Stimulated activated CD4-positive, alpha-beta T cell treated with anti-CD3 and anti-CD28 coated beads, Interleukin-1b, Interleukin-23, amount 100 ng/mL, for 48 hours (primary cell): ENCODE measurements at regions not wholly inside any gene's neighbourhood (a gene's known extent, or its start where the extent isn't known, plus 50 kb on each side); places are given as distances from the start of the nearest gene placed in this dataset.
"Not testable (repeated sequence)": the region's sequence is repeated elsewhere in the genome, so short reads cannot be mapped to it uniquely, and the experiment has no call there.

Source experiments
- DNase-seq: peaks from one replicate; pipeline ENCODE4 v3.0.0-alpha.2; 2020

DNA sequence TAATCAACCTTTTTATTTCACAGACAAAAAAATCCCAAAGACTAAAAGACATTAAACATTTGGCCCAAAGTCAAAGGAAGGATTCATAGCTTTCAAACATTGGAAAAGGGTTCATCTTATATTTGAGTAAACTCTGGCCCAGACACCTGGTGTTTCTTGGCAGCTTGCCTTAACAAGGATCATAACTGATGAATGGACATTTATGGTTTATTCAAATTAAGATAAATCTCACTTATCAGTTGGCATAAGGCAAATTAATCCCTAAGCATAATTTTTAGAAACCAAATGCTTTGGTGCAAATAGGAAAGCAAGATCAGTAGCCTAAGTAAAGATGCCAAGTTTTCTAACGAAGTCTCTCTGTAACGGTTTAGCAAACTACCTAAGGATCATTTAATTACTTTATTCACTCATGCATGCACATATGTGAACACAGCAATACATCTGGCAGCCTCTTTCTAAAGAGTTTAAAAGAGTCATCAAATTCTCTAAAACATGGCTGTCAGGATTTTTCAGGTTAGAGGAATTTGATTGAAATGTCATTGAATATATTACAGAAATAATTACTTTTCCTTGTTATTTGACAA lies 323.4 kb upstream of the RBMS1 start:
- DNase-seq: no peak

GRCh38 chr2:160820691-160821090 lies 327.1 kb upstream of the RBMS1 start:
- DNase-seq: no peak

DNA sequence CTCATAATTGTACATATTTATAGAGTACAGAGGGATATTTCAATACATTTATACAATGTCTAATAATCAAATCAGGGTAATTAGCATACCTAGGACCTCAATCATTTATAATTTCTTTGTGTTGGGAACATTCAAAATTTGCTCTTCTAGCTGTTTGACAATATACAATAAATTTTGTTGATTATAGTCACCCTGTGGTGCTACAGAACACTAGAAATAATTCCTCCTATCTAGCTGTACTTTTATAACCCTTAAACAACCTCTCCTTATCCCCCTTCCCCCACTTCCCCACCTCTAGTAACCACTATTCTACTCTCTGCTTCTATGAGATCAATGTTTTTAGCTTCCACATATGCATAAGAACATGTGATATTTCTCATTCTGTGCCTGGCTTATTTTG lies 328.4 kb upstream of the RBMS1 start:
- no peak for DNase-seq

DNA sequence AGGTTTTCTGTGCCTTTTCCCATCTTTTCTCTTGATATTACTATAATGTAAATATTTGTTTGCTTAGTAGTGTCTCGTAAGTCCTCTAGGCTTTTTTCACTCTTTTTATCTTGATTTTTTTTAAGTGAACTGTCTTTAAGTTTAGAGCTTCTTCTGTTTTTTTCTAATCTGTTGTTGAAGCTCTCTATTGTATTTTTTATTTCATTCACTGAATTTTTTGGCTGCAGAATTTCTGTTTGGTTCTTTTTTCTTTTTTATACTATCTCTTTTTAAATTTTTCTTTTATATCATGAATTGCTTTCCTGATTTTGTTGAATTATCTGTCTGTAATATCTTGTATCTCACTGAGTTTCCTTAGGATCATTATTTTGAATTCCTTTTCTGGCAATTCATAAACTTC lies 331.8 kb upstream of the RBMS1 start:
- no peak for DNase-seq

DNA sequence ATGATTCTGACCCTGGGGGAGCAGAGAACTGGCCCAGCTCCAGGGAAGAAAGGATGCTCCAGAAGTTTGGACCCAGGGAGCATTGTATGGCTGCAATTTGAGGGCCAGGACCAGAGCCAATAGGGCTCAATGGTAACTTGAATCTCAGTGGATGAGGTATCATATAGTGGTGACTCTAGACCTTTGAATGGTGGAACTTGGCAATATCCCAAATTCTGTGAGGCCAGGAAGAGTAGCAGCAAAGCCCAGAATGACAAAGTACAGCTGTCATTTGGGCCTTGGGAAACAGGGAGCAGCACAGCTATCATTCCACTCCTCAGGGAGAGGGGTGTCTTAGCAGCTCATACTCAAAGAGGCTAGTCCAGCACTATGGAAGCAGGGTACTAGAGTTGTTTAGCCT lies 332.9 kb upstream of the RBMS1 start:
- DNase-seq: no peak

DNA sequence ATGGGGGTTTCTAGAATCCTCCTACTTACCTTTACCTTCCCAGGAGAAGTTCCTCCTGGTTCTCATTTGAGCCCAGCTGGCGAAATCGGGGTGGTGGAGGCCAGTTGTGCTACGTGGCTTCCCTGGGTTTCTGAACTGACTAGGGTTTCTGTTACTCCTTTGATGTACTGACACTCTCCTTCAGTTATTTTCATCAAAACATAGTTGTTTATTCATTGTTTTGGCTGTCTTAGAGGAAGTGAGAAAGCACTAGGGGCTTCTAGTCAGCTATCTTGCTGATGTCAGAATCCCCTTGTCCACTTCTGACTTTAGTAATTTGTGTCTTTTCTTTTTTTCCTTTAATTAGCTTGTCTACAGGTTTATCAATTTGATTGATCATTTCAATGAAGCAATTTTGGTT lies 332.2 kb upstream of the TANK start:
- no peak for DNase-seq

- not testable (repeated sequence) for DNase-seq
These were observed 327.8 kb upstream of the TANK start for GRCh38 chr2:160832381-160832780.

GRCh38 chr2:160835166-160835565 lies 325.1 kb upstream of the TANK start:
- no peak for DNase-seq

DNA sequence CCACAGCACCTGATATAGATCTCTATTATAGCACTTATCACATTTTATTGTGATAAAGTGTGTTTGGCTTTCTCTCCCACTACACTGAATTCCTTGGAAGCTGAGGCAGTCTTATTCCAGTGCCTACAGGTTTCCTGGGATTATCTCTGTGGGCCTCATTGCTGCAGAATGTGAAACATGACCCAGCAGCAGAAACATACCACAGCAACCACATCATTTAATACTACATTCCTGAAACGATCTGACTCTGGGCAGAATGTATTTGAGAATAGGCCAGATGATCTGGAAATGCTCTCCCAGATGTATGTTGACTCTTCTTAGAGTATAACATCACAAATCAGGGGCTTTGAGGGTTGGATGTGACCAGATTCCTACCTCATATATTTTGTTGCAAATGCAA lies 323.5 kb upstream of the TANK start:
- DNase-seq: no peak

- no peak for DNase-seq
These were observed 322.8 kb upstream of the TANK start for GRCh38 chr2:160837416-160837815.

- DNase-seq: no peak
These were observed 322.1 kb upstream of the TANK start for GRCh38 chr2:160838147-160838546.

DNA sequence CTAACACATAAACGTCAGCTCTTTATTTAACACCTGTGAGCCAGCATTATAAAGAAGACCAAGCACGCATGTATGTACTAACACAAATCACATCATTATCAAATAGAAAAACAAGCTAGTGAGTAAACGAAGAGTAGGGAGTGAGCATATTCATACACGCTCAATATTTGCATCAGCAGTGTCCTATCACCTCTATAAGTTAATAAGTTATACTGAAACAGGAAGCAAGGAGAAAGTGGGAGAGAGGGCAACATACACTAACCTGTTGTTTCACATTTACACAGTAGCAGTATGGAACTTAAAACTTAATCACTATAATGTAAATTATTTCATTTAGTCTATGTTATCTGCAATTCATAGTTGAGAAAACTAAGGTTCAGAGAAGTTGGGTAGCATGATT lies 321.5 kb upstream of the TANK start:
- DNase-seq: no peak

GRCh38 chr2:160842286-160842685 lies 317.9 kb upstream of the TANK start:
- no peak for DNase-seq

DNA sequence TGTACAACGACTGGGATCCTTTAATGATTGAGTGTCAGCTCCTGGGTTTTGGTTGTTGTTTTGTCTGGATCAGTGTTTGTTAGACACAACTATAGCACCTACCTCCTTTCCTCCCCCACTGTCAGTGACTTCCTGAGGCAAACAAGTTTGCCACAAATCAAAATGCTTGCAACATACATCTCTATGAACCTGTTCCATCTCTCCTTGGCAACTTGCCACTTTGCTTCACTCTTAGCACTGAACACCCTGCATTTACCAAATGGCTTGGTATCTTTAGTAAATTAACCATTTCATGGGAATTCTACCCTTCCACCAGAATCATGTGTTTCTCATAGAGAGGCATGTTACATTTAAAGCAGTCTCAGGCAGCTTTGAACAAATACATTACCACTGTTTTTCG lies 301.1 kb upstream of the TANK start:
- DNase-seq: no peak

DNA sequence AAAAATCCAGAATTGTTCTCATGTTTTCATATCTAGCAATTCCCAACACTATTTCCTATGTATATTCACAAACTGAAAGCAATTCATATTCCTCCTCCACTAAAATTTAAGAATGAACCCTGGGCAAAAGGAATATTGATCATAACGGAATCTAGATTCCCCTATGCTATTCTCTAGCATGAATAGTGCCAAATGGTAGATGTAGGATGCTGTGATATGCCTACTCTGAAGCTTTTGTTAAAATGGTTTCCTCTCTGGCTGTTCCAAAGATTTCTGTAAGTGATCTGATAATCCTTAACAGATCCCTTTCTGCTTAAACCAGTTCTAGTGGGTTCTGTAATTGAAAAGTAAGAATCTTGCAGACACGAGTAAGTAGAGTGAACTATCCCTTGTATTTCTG lies 298.0 kb upstream of the TANK start:
- DNase-seq: no peak

- DNase-seq: no peak
These were observed 291.3 kb upstream of the TANK start for GRCh38 chr2:160868891-160869290.

- no peak for DNase-seq
These were observed 290.8 kb upstream of the TANK start for GRCh38 chr2:160869411-160869810.

GRCh38 chr2:160870729-160871465 lies 289.3 kb upstream of the TANK start:
- no peak for DNase-seq

- no peak for DNase-seq
These were observed 288.3 kb upstream of the TANK start for GRCh38 chr2:160871953-160872352.

DNA sequence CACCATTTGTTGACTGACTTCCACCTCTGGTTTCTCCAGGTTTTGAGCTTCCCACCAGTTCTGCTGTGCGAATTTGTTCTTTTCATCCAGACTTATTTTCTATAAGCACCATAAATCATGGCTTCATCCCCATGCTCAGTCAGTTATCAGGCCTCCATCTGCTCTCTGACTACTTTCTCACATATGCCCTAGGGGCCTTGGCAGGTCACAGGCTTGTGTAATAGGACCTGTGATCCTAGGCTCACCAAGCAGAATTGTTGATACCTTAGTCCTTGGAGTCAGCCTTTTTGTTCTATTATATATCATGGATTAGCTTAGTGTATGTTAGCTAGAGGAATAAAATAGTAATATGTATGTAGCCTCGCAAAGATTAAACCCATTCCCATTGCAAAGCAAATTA lies 284.2 kb upstream of the TANK start:
- no peak for DNase-seq

- no peak for DNase-seq
These were observed 283.5 kb upstream of the TANK start for GRCh38 chr2:160876765-160877164.

- no peak for DNase-seq
These were observed 281.6 kb upstream of the TANK start for GRCh38 chr2:160878618-160879017.

DNA sequence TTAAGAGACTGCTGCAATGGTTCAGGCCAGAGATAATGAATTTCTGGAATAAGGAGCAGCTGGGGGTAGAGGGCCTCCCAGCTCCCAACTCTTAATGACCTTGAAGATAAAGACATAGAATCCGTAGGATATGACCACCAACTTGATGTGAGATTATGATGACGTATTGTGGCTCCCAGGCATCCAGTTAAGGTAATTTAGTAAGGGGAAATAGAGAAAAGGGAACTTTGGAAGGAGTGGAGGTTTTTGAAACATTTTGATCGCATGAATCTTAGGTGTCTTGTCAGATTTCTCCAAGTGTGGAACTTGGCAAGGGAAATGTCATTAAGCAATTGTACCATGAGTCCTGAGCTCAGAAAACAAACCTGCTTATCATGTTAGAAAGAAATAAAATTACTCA lies 277.3 kb upstream of the TANK start:
- no peak for DNase-seq

GRCh38 chr2:160884056-160884455 lies 276.2 kb upstream of the TANK start:
- no peak for DNase-seq
